ENCODE measurements at regions not wholly inside any gene's neighbourhood (a gene's known extent, or its start where the extent isn't known, plus 50 kb on each side); places are given as distances from the start of the nearest gene placed in this dataset.
"Not testable (repeated sequence)": the region's sequence is repeated elsewhere in the genome, so short reads cannot be mapped to it uniquely, and the experiment has no call there.

DNA sequence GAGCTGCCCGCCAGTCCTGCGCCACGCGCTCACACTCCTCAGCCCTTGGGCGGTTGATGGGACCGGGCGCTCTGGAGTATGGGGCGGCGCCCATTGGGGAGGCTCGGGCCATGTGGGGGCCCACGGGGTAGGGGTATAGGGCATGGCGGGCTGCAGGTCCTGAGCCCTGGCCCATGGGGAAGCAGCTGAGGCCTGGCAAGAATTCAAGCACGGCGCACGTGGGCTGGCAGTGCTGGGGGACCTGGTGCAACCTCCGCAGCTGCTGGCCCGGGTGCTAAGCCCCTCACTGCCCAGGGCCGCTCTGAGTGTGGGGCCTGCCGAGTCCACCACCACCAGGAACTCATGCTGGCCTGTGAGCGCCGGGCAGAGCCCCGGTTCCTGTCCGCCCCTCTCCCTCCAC is 229.6 kb upstream of the ZNF608 start:
- DNase-seq = no peak

DNA sequence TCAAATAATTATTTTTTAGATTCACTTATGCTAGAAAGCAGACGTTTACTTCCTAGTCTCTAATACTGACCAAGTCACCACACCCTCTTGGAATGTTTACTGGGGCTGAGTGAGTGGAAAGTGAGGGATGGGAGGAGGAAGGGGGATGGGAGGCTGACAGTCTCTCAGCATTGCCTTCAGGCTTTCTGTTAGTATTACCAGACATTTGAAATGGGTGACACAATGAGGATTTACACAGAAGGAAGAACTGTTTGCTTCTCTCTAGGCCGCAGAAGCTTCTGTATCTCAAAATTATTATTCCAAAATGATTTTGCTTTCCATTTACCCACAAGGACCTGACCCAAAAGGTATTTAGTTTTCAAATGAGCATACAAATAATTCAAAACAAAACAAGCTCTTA is 232.8 kb upstream of the ZNF608 start:
- peak in 1 of 2 experiments; percentile 16 for DNase-seq

DNA sequence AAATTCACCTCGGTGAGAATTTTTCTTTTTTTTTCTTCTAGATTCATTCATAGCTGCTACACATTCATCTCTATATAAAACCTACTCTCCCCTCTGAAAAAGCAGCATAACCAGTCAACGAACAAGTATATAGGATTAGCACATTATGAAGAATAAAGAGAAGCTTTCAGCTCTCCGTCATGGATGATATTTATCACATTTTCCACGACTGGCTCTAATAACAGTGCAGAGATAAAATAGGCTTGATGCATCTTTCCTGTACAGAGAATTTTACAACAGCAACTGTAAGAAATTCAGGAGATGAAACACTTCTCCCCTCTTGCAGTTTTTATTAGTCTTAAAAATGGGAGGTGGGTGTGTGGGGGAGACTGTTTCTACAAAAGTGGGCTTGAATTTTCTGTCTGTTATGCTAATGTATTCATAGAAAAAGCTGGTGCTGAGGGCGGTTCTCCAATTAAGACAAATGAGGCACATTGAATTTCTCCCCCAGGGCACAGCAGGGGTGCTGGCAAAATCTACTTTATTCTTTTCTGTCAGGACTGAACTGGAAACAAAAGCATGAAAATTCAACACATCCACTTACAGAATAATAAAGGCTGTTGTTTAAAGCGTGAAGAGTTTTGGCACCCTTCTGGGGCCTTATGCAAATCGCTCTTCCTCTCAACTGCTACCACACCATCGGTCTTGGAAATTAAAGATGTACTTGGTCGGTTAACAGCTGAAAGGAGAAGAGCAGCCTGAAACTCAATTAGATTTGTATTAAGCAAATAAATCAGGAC is 233.9 kb upstream of the ZNF608 start:
- peak; percentile 78 to 91 for DNase-seq

DNA sequence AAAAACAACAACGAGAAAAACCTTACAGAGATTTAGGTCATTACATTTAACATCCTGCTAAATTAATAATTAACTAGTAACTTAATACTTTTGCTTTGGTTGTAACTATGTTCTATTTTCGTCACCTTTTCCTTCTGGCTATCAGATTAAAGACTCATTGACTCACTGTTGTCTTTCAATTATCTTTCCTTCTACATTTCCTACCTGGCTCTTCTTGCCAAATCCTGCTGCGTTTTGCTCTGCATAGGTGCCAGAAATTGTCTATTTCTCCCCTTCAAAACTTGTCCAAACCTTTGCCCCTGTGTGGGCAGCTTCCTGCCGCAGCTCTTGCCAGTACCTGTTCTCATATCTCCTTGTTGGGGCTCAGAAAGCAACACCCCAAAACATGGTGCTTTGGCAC is 235.5 kb upstream of the ZNF608 start:
- peak in 1 of 2 experiments; percentile 63 for DNase-seq

- DNase-seq = no peak
Measured at GRCh38 chr5:124986170-124986569, 239.7 kb upstream of the ZNF608 start.

GRCh38 chr5:124986667-124987066 is 240.2 kb upstream of the ZNF608 start:
- DNase-seq = peak in 1 of 2 experiments; percentile 4

DNA sequence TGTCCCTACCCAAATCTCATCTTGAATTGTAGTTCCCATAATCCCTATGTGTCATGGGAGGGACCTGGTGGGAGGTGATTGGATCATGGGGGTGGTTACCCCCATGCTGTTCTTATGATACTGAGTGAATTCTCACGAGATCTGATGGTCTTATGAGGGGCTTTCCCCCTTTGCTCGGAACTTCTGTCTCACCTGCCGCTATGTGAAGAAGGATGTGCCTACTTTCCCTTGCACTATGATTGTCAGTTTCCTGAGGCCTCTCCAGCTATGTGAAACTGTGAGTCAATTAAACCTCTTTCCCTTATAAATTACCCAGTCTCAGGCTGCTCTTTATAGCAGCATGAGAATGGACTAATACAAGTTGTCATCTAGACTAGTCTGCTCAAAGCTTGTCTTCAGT is 241.3 kb upstream of the ZNF608 start:
- DNase-seq = not testable (repeated sequence)

GRCh38 chr5:124990723-124991122 is 244.3 kb upstream of the ZNF608 start:
- no peak for DNase-seq

DNA sequence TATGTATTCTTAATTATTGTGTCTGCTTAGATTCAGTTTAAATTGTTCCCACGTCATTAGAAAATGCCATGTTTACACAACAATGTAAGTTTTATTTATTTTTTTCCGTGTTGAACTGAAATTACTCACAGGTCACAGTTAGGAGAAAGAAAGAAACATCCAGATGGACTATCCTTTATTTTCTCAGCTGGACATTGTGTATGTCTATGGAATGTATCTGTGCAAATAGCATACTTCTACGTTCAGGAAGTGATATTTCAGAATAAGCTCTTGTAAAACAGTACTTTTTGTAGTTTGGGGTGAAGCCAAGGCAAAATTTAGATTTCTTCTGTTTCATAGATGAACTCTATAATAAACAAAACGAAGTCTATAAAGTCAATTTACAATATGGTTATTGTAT is 249.0 kb upstream of the ZNF608 start:
- no peak for DNase-seq

GRCh38 chr5:124996023-124996763 is 249.8 kb upstream of the ZNF608 start:
- no peak for DNase-seq

- no peak for DNase-seq
Measured at GRCh38 chr5:124996764-124997077, 250.3 kb upstream of the ZNF608 start.

- DNase-seq = no peak
Measured at GRCh38 chr5:124997186-124997893, 250.9 kb upstream of the ZNF608 start.

GRCh38 chr5:124998520-124998919 is 252.1 kb upstream of the ZNF608 start:
- no peak for DNase-seq

- no peak for DNase-seq
Measured at GRCh38 chr5:125002727-125003598, 256.5 kb upstream of the ZNF608 start.

GRCh38 chr5:125004009-125004408 is 257.6 kb upstream of the ZNF608 start:
- DNase-seq = no peak

- no peak for DNase-seq
Measured at GRCh38 chr5:125005266-125005665, 258.8 kb upstream of the ZNF608 start.

GRCh38 chr5:125006011-125006685 is 259.7 kb upstream of the ZNF608 start:
- peak in 1 of 2 experiments; percentile 62 for DNase-seq

- DNase-seq = no peak
Measured at GRCh38 chr5:125010356-125010755, 263.9 kb upstream of the ZNF608 start.

GRCh38 chr5:125011014-125011413 is 264.6 kb upstream of the ZNF608 start:
- DNase-seq = no peak

GRCh38 chr5:125011419-125011818 is 265.0 kb upstream of the ZNF608 start:
- DNase-seq = no peak

DNA sequence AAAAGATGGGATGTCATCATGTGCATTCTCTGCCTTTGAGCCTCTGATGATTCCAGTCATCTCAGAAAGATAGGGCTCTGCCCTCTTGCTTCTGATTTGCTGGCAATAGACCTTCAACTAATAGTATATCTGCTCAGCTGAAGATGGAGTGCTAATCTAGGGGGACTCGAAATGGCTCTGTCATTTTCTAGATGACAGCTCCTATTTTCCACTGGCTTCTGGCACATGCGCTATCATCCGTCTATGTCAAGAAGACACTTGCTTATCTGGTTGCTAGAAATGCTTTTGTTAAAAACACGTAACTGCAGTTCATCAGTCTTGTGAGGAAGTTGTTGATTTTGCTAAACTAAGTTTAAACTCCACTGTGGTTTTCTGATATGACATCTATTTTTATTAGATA is 265.5 kb upstream of the ZNF608 start:
- no peak for DNase-seq
